Caco-2 (cell line): ENCODE measurements at regions not wholly inside any gene's neighbourhood (a gene's known extent, or its start where the extent isn't known, plus 50 kb on each side); places are given as distances from the start of the nearest gene placed in this dataset.
A peak's percentile ranks its signal among the peaks of the same experiment; 100 is the strongest.

ENCODE experiments used
- BruUV-seq: library from RNA; stranded (reverse); fragments of 400-500 nt; replicated peaks from 2 replicates; lab custom pipeline; 2021; lab: Mats Ljungman, UMichigan
- CTCF ChIA-PET: fragments of 300-600 bp; sonication (Branson Sonifier 250); formaldehyde crosslinking; loops from one replicate; lab custom pipeline; 2022; ENCODE audit warnings: antibody characterized with exemption; lab: Charles Lee
- POLR2A ChIA-PET: fragments of 300-600 bp; sonication (Branson Sonifier 250); formaldehyde crosslinking; loops from one replicate; lab custom pipeline; 2022; ENCODE audit warnings: antibody characterized with exemption; lab: Charles Lee
- DNase-seq, 2 experiments: peaks; one replicate each; pipeline versions ENCODE4 v3.0.0 to v3.0.0-alpha.2; 2020 to 2022
- H3K27me3 ChIP-seq: replicated peaks from 2 replicates; pipeline ENCODE4 v1.6.0; 2011; ENCODE audit warnings: low read length; ENCODE audit not compliant: control insufficient read depth, insufficient read depth
- H3K36me3 ChIP-seq: 2 replicates; pipeline ENCODE4 v1.5.1; 2011; ENCODE audit warnings: low read length; ENCODE audit not compliant: control insufficient read depth, insufficient read depth
- H3K4me1 ChIP-seq: fragments of 250-450 bp; sonication (Bioruptor Pico); 2 replicates; pipeline ENCODE4 v1.5.1; 2020; ENCODE audit warnings: mild to moderate bottlenecking
- H3K4me3 ChIP-seq: 2 replicates; pipeline ENCODE4 v1.5.1; 2011; ENCODE audit warnings: low read depth, mild to moderate bottlenecking, control low read depth, low read length
- H3K9me3 ChIP-seq: fragments of 250-450 bp; sonication (Bioruptor Pico); 2 replicates; pipeline ENCODE4 v1.5.1; 2020; ENCODE audit warnings: mild to moderate bottlenecking, moderate library complexity
- H3K27ac Mint-ChIP-seq: one replicate; pipeline ENCODE4 v1.8.0; 2022; ENCODE audit warnings: mixed read lengths; ENCODE audit not compliant: unreplicated experiment
- H3K27me3 Mint-ChIP-seq: one replicate; pipeline ENCODE4 v1.8.0; 2022; ENCODE audit warnings: mixed read lengths; ENCODE audit not compliant: insufficient read depth, unreplicated experiment
- H3K36me3 Mint-ChIP-seq: one replicate; pipeline ENCODE4 v1.8.0; 2022; ENCODE audit warnings: mild to moderate bottlenecking, mixed read lengths; ENCODE audit not compliant: insufficient read depth, unreplicated experiment
- H3K4me1 Mint-ChIP-seq: one replicate; pipeline ENCODE4 v1.8.0; 2022; ENCODE audit warnings: low read depth, mixed read lengths; ENCODE audit not compliant: unreplicated experiment
- H3K4me3 Mint-ChIP-seq: one replicate; pipeline ENCODE4 v1.8.0; 2022; ENCODE audit warnings: mild to moderate bottlenecking, moderate library complexity, mixed read lengths; ENCODE audit not compliant: unreplicated experiment
- H3K9me3 Mint-ChIP-seq: one replicate; pipeline ENCODE4 v1.8.0; 2022; ENCODE audit warnings: mixed read lengths; ENCODE audit not compliant: unreplicated experiment
- CTCF ChIP-seq, 2 experiments: fragments of 200-600 bp in 1 of 2; IDR thresholded peaks; 1 replicate in 1 of 2; 2 replicates in 1 of 2; pipeline versions ENCODE4 v1.5.1 to v1.8.0; 2011 to 2022; ENCODE audit warnings: antibody characterized with exemption in 1 of 2, control low read depth in 1 of 2, inconsistent platforms in 1 of 2, low read depth in 1 of 2, low read length in 1 of 2, mild to moderate bottlenecking in 1 of 2, moderate library complexity in 1 of 2; ENCODE audit not compliant: insufficient read depth in 1 of 2, severe bottlenecking in 1 of 2, unreplicated experiment in 1 of 2
- intact Hi-C: fragments of 100-400 bp; cut with micrococcal nuclease; formaldehyde crosslinking; loops from one replicate; pipeline ENCODE4 v1.10.0; 2022; ENCODE audit not compliant: unreplicated experiment

- H3K27me3 Mint-ChIP-seq, result no peaks in the 10 kb centered on the region
- POLR2A ChIA-PET, result no interaction called here
- DNase-seq, result no peak
- Histone ChIP-seq H3K9me3 (no peaks in the 10 kb centered on the region), H3K4me1 (peaks cover 46% of the 10 kb centered on the region), H3K4me3 (no peak overlapping the region), H3K27me3 (no peaks in the 10 kb centered on the region), H3K36me3 (no peaks in the 10 kb centered on the region)
- TF ChIP-seq CTCF (IDR thresholded peaks at IDR 0.05; ENCODE audit: insufficient read depth in 1 of 2, low read depth in 1 of 2, low read length in 1 of 2, severe bottlenecking in 1 of 2, unreplicated experiment in 1 of 2), result no peak
- H3K4me3 Mint-ChIP-seq, result no peak overlapping the region
- peaks cover 54% of the 10 kb centered on the region for H3K4me1 Mint-ChIP-seq
- H3K9me3 Mint-ChIP-seq, result peaks cover 10% of the 10 kb centered on the region
- H3K36me3 Mint-ChIP-seq, result no peaks in the 10 kb centered on the region
- CTCF ChIA-PET, result interaction anchor here (0.9 kb wide), 1 partner anchor 88 kb away, joined by 3 read pairs; no protein-coding TSS in a partner anchor
- no peak overlapping the region for H3K27ac Mint-ChIP-seq
- intact Hi-C loops, result loop anchor here (5.0 kb wide), 1 partner anchor 35 kb away; no protein-coding TSS in a partner anchor
- BruUV-seq, result no TSS peak
Observed at GRCh38 chr20:19916531-19917485, 100.4 kb upstream of the NAA20 start.

- intact Hi-C loops, result loop anchor here (1.0 to 5.0 kb wide), 2 partner anchors 28 to 37 kb away; no protein-coding TSS in a partner anchor
- no peaks in the 10 kb centered on the region for H3K9me3 Mint-ChIP-seq
- ChIA-PET POLR2A (interaction anchor here (0.6 to 1.7 kb wide), 3 partner anchors 56 to 370 kb away, joined by 3 to 10 read pairs (median 3); partner anchors contain the start of genes CFAP61 and CRNKL1), CTCF (interaction anchor here (1.2 to 1.3 kb wide), 2 partner anchors 32 to 56 kb away, joined by 5 to 7 read pairs; no protein-coding TSS in a partner anchor)
- H3K27me3 Mint-ChIP-seq, result no peaks in the 10 kb centered on the region
- Histone ChIP-seq H3K4me3 (no peak overlapping the region), H3K36me3 (no peaks in the 10 kb centered on the region), H3K4me1 (peaks cover 46% of the 10 kb centered on the region), H3K9me3 (no peaks in the 10 kb centered on the region), H3K27me3 (no peaks in the 10 kb centered on the region)
- no peaks in the 10 kb centered on the region for H3K36me3 Mint-ChIP-seq
- DNase-seq, result no peak
- BruUV-seq, result no TSS peak
- peak overlapping the region; percentile 30 for H3K4me3 Mint-ChIP-seq
- H3K4me1 Mint-ChIP-seq, result peaks cover 45% of the 10 kb centered on the region
- H3K27ac Mint-ChIP-seq, result peak overlapping the region; percentile 77
- TF ChIP-seq CTCF (IDR thresholded peaks at IDR 0.05; ENCODE audit: insufficient read depth in 1 of 2, low read depth in 1 of 2, low read length in 1 of 2, severe bottlenecking in 1 of 2, unreplicated experiment in 1 of 2), result no peak
Observed at GRCh38 chr20:19918965-19919329, 98.2 kb upstream of the NAA20 start.

DNA sequence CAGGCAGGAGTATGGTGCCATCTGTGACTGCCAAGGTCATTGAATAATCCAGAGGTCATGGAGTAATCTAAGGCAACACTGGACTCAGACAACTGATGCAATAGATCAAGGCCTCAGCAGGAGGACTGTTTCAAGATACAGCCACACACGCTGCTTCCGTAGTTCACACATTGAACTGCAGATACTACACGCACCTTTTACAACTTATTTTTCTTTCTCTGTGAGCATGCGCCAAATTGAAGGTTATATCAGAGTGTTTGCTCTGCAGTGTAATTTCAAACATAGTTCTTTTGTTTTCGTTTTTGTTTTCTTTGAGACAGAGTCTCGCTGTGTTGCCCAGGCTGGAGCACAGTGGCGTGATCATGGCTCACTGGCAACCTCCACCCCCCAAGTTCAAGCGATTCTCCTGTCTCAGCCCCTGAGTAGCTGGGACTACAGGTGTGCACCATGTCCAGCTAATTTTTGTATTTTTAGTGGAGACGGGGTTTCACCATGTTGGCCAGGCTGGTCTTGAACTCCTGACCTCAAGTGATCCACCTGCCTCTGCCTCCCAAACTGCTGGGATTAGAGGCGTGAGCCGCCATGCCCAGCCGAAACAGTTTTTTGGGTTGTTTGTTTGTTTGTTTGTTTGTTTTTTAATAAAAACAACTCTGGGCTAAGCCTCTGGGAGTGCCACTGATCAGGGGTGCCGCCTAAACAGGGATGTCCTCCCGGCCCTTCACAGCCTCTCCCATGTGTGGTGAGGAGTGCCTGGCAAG, 96.6 kb upstream of the NAA20 start:
- TF ChIP-seq CTCF (IDR thresholded peaks at IDR 0.05; ENCODE audit: insufficient read depth in 1 of 2, low read depth in 1 of 2, low read length in 1 of 2, severe bottlenecking in 1 of 2, unreplicated experiment in 1 of 2), result no peak
- peaks cover 30% of the 10 kb centered on the region for H3K4me1 Mint-ChIP-seq
- H3K9me3 ChIP-seq, result no peaks in the 10 kb centered on the region
- H3K27me3 Mint-ChIP-seq, result no peaks in the 10 kb centered on the region
- intact Hi-C loops, result no loop called here
- no peaks in the 10 kb centered on the region for H3K36me3 Mint-ChIP-seq
- no peaks in the 10 kb centered on the region for H3K9me3 Mint-ChIP-seq
- CTCF ChIA-PET, result interaction anchor here (0.6 kb wide), 1 partner anchor 15 kb away, joined by 3 read pairs; no protein-coding TSS in a partner anchor
- H3K4me1 ChIP-seq, result peaks cover 34% of the 10 kb centered on the region
- POLR2A ChIA-PET, result no interaction called here
- no peaks in the 10 kb centered on the region for H3K27me3 ChIP-seq
- H3K4me3 Mint-ChIP-seq, result no peak overlapping the region
- DNase-seq, result peak in 1 of 2 experiments; percentile 34
- H3K36me3 ChIP-seq, result no peaks in the 10 kb centered on the region
- H3K27ac Mint-ChIP-seq, result no peak overlapping the region
- BruUV-seq, result no TSS peak
- no peak overlapping the region for H3K4me3 ChIP-seq
